B cell (primary cell): ENCODE measurements at regions not wholly inside any gene's neighbourhood (a gene's known extent, or its start where the extent isn't known, plus 50 kb on each side); places are given as distances from the start of the nearest gene placed in this dataset.

Source experiments
- EZH2 ChIP-seq: IDR thresholded peaks from 2 replicates; pipeline ENCODE4 v1.6.1; 2012; ENCODE audit warnings: borderline replicate concordance, low read depth, mild to moderate bottlenecking, moderate library complexity, low read length; ENCODE audit not compliant: insufficient read depth, poor library complexity, severe bottlenecking
- TF ChIP-seq, protein P1 (sequence below): fragments of 200-600 bp; IDR thresholded peaks from one replicate; pipeline ENCODE4 v1.8.0; 2022; ENCODE audit warnings: antibody characterized with exemption, mild to moderate bottlenecking

GRCh38 chr17:72588961-72589360, 468.1 kb downstream of the SOX9 start:
- TF ChIP-seq, protein P1, sequence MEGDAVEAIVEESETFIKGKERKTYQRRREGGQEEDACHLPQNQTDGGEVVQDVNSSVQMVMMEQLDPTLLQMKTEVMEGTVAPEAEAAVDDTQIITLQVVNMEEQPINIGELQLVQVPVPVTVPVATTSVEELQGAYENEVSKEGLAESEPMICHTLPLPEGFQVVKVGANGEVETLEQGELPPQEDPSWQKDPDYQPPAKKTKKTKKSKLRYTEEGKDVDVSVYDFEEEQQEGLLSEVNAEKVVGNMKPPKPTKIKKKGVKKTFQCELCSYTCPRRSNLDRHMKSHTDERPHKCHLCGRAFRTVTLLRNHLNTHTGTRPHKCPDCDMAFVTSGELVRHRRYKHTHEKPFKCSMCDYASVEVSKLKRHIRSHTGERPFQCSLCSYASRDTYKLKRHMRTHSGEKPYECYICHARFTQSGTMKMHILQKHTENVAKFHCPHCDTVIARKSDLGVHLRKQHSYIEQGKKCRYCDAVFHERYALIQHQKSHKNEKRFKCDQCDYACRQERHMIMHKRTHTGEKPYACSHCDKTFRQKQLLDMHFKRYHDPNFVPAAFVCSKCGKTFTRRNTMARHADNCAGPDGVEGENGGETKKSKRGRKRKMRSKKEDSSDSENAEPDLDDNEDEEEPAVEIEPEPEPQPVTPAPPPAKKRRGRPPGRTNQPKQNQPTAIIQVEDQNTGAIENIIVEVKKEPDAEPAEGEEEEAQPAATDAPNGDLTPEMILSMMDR: no peak
- no peak for TF ChIP-seq EZH2
